ENCODE measurements at regions not wholly inside any gene's neighbourhood (a gene's known extent, or its start where the extent isn't known, plus 50 kb on each side); places are given as distances from the start of the nearest gene placed in this dataset.

- no peak for TF ChIP-seq CSDC2 (CRISPR knock-in tag; IDR thresholded peaks at IDR 0.05)
- no peak for TF ChIP-seq ZFP3 (CRISPR knock-in tag; IDR thresholded peaks at IDR 0.05)
- no peak for TF ChIP-seq POU6F1 (CRISPR knock-in tag; IDR thresholded peaks at IDR 0.05; ENCODE audit: borderline replicate concordance, low read depth)
- no peak for ATAC-seq
These were observed 223.7 kb downstream of the PDHA2 start for GRCh38 chr4:96063639-96064038.

- no peak for ATAC-seq
- TF ChIP-seq ISL1 (CRISPR knock-in tag; IDR thresholded peaks at IDR 0.05) (no peak), TCF4 (CRISPR knock-in tag; IDR thresholded peaks at IDR 0.05; ENCODE audit: borderline replicate concordance) (no peak), PATZ1 (CRISPR knock-in tag; IDR thresholded peaks at IDR 0.05; ENCODE audit: borderline replicate concordance) (no peak), GLIS3 (CRISPR knock-in tag; IDR thresholded peaks at IDR 0.05) (no peak), CSDC2 (CRISPR knock-in tag; IDR thresholded peaks at IDR 0.05) (no peak), ZNF565 (CRISPR knock-in tag; conservative IDR thresholded peaks at IDR 0.05; ENCODE audit: low read depth) (no peak), PPARA (CRISPR knock-in tag; IDR thresholded peaks at IDR 0.05; ENCODE audit: borderline replicate concordance) (no peak), POU6F1 (CRISPR knock-in tag; IDR thresholded peaks at IDR 0.05; ENCODE audit: borderline replicate concordance, low read depth) (no peak), SNAI2 (CRISPR knock-in tag; IDR thresholded peaks at IDR 0.05) (no peak), ZFP3 (CRISPR knock-in tag; IDR thresholded peaks at IDR 0.05) (no peak), CREB5 (CRISPR knock-in tag; IDR thresholded peaks at IDR 0.05; ENCODE audit: low read depth) (no peak)
These were observed 233.6 kb downstream of the PDHA2 start for GRCh38 chr4:96073461-96073860.

- ATAC-seq: no peak
- TF ChIP-seq ISL1 (CRISPR knock-in tag; IDR thresholded peaks at IDR 0.05) (no peak), BACH2 (CRISPR knock-in tag; IDR thresholded peaks at IDR 0.05; ENCODE audit: borderline replicate concordance) (no peak), TSHZ2 (CRISPR knock-in tag; IDR thresholded peaks at IDR 0.05) (no peak), ZNF565 (CRISPR knock-in tag; conservative IDR thresholded peaks at IDR 0.05; ENCODE audit: low read depth) (no peak), ZFP3 (CRISPR knock-in tag; IDR thresholded peaks at IDR 0.05) (no peak), TCF4 (CRISPR knock-in tag; IDR thresholded peaks at IDR 0.05; ENCODE audit: borderline replicate concordance) (no peak), PPARA (CRISPR knock-in tag; IDR thresholded peaks at IDR 0.05; ENCODE audit: borderline replicate concordance) (no peak), CSDC2 (CRISPR knock-in tag; IDR thresholded peaks at IDR 0.05) (no peak), ZNF8 (CRISPR knock-in tag; IDR thresholded peaks at IDR 0.05) (no peak), ZNF70 (CRISPR knock-in tag; IDR thresholded peaks at IDR 0.05) (no peak), SNAI2 (CRISPR knock-in tag; IDR thresholded peaks at IDR 0.05) (no peak), ESRRG (CRISPR knock-in tag; IDR thresholded peaks at IDR 0.05) (no peak), RARB (CRISPR knock-in tag; IDR thresholded peaks at IDR 0.05) (no peak), CREB5 (CRISPR knock-in tag; IDR thresholded peaks at IDR 0.05; ENCODE audit: low read depth) (no peak), POU6F1 (CRISPR knock-in tag; IDR thresholded peaks at IDR 0.05; ENCODE audit: borderline replicate concordance, low read depth) (no peak)
These were observed 252.3 kb downstream of the PDHA2 start for GRCh38 chr4:96092151-96092705.
